ENCODE measurements at regions not wholly inside any gene's neighbourhood (a gene's known extent, or its start where the extent isn't known, plus 50 kb on each side); places are given as distances from the start of the nearest gene placed in this dataset.

DNA sequence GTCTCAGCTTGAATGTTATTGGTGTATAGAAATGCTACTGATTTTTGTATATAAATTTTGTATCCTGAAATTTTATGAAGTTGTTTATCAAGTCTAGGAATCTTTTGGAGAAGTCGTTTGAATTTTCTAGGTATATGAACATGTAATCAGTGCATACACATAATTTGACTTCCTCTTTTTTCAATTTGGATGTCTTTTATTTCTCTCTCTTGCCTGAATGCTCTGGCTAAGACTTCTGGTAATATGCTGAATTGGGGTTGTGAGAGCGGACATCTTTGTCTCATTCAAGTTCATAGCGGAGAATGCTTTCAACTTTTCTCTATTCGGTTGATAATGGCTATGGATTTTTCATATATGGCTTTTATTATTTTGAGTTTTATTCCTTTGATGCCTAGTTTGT is 100.9 kb upstream of the MCTP2 start:
- TF ChIP-seq, protein P1, sequence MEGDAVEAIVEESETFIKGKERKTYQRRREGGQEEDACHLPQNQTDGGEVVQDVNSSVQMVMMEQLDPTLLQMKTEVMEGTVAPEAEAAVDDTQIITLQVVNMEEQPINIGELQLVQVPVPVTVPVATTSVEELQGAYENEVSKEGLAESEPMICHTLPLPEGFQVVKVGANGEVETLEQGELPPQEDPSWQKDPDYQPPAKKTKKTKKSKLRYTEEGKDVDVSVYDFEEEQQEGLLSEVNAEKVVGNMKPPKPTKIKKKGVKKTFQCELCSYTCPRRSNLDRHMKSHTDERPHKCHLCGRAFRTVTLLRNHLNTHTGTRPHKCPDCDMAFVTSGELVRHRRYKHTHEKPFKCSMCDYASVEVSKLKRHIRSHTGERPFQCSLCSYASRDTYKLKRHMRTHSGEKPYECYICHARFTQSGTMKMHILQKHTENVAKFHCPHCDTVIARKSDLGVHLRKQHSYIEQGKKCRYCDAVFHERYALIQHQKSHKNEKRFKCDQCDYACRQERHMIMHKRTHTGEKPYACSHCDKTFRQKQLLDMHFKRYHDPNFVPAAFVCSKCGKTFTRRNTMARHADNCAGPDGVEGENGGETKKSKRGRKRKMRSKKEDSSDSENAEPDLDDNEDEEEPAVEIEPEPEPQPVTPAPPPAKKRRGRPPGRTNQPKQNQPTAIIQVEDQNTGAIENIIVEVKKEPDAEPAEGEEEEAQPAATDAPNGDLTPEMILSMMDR (IDR thresholded peaks at IDR 0.05; ENCODE audit: extremely low read depth, insufficient read depth, missing control alignments) = no peak
- DNase-seq (ENCODE audit: low spot score) = no peak
- in situ Hi-C loops (cut with MboI; ENCODE audit: low pct_unique_long_range_greater_than_20kb, low sequenced_read_pairs, unreplicated experiment) = no loop called here

DNA sequence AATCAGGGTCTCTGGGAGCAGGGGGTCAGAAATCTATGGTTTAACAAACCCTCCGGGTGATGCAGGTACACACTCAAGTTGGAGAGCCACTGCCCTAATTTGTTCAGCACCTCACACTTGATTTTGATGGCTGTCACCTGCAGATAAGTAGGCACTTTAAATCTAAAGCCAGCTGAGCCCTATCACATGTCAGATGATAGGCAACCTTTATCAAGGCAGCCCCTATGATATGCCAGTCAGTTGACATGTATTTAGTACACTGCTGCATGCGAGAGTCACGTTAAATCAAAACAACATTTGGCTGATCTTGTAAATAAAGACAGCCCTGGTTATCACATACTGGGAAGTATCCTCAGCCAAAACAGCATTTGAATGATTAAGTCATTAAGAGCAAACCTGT is 104.4 kb upstream of the MCTP2 start:
- in situ Hi-C loops (cut with MboI; ENCODE audit: low pct_unique_long_range_greater_than_20kb, low sequenced_read_pairs, unreplicated experiment) = loop anchor here (10.0 kb wide), 1 partner anchor 1102 kb away; no protein-coding TSS in a partner anchor
- no peak for DNase-seq (ENCODE audit: low spot score)
- TF ChIP-seq, protein P1 (IDR thresholded peaks at IDR 0.05; ENCODE audit: extremely low read depth, insufficient read depth, missing control alignments) = no peak

DNA sequence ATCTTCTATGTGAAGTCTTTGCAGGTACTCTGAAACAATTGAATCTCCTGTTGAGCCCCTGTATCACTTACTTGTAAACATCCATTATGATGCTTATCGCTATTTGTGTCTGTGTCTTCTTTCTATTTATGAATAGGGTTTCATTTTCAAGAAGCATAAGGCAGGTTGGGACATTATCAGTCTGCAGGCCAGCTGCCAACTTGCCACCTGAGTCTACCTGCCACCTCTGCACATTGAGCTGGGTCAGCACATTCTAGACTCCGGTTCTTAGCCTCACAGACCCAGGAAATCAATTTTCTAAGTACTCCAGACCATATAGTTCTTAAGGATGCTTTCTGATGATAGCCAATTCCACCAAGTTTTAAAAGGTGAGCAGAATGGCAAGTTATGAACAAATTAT is 105.7 kb upstream of the MCTP2 start:
- in situ Hi-C loops (cut with MboI; ENCODE audit: low pct_unique_long_range_greater_than_20kb, low sequenced_read_pairs, unreplicated experiment) = loop anchor here (10.0 kb wide), 1 partner anchor 1101 kb away; no protein-coding TSS in a partner anchor
- DNase-seq (ENCODE audit: low spot score) = no peak
- TF ChIP-seq, protein P1 (IDR thresholded peaks at IDR 0.05; ENCODE audit: extremely low read depth, insufficient read depth, missing control alignments) = no peak

DNA sequence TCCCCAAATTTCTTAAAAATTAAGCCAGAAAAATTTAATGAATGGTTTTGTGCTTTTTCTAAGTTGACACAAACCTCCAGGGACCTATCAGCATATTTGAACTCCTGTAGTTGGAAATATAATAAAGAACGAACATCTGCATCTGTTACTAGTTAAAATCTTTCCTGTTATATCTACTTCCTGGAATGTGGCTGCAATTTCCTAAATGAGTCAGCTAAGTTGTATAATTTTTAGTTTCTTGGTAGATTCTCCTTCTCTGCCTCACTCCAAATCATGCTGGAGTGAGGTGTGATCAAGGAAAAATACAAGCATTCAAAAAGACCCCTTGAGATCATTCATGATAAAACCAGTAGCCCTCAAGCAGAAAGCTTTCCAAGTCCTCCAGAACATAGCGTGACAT is 106.2 kb upstream of the MCTP2 start:
- DNase-seq (ENCODE audit: low spot score) = no peak
- in situ Hi-C loops (cut with MboI; ENCODE audit: low pct_unique_long_range_greater_than_20kb, low sequenced_read_pairs, unreplicated experiment) = loop anchor here (10.0 kb wide), 1 partner anchor 1100 kb away; no protein-coding TSS in a partner anchor
- TF ChIP-seq, protein P1 (IDR thresholded peaks at IDR 0.05; ENCODE audit: extremely low read depth, insufficient read depth, missing control alignments) = no peak

DNA sequence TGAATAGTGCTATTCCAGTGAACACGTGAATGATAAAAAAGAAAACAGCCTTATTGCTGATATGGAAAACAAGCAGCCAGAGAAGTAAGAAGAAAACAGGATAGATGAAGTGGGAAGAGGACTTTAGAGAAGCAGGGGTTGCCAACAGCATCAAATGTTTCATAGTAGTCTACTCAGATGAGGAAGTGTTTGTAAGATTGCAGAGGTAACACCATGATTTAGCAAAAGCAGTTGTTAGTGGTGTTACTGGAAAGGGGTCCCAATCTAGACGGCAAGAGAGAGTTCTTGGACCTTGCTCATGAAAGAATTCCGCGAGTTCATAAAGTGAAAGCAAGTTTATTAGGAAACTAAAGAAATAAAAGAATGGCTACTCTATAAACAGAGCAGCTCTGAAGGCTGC is 108.8 kb upstream of the MCTP2 start:
- in situ Hi-C loops (cut with MboI; ENCODE audit: low pct_unique_long_range_greater_than_20kb, low sequenced_read_pairs, unreplicated experiment) = loop anchor here (10.0 kb wide), 1 partner anchor 1098 kb away; no protein-coding TSS in a partner anchor
- TF ChIP-seq, protein P1 (IDR thresholded peaks at IDR 0.05; ENCODE audit: extremely low read depth, insufficient read depth, missing control alignments) = no peak
- no peak for DNase-seq (ENCODE audit: low spot score)

DNA sequence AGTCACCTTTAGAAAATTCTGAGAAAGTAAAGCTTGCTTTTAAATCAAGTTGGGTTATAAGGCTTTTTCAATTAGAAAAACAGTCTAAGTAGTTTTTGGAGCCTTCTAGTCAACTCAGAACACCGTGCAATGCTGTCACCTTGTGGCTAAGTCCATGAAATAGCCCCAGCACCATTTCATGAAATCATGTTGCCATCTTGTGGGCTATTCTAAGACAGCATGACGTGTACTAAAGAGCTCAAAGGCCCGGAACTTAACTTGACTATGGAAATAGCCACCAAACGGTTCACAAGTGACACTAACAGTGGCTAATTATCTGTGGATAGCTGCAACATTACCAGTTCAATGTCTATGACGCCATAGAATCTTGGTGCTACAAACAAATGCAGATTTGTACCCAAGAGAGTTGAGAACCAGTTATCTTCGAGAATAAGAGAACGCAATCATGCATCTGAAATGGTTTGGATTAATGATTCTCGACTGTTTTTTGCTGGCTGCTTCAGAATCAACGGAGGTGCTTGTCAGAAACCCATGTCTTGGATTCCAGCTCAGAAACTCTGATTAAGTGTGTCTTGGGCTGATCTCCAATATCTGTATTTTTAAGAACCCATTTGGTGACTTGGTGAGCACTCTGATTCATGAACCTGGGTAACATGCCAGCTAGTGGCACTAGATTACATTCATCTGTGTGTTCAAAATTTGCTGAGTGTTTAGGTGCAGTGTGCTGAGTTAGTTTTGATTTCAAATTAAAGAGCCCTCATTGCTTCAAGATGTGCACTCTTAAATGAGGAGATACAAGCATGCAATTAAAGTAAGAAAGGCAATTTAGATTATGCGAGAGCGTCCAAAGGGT is 111.2 kb upstream of the MCTP2 start:
- in situ Hi-C loops (cut with MboI; ENCODE audit: low pct_unique_long_range_greater_than_20kb, low sequenced_read_pairs, unreplicated experiment) = loop anchor here (10.0 kb wide), 1 partner anchor 1095 kb away; no protein-coding TSS in a partner anchor
- TF ChIP-seq, protein P1 (IDR thresholded peaks at IDR 0.05; ENCODE audit: extremely low read depth, insufficient read depth, missing control alignments) = peak; percentile 83
- DNase-seq (ENCODE audit: low spot score) = peak; percentile 60

All from GM13977 (cell line).